Smooth muscle cell (in vitro differentiated cells): ENCODE measurements at regions not wholly inside any gene's neighbourhood (a gene's known extent, or its start where the extent isn't known, plus 50 kb on each side); places are given as distances from the start of the nearest gene placed in this dataset.

Experiments
- DNase-seq: peaks from one replicate; lab custom pipeline; 2025; ENCODE audit not compliant: unreplicated experiment; lab: John Stamatoyannopoulos, UW
- H2AFZ ChIP-seq: fragments of 200-600 bp; sonication (generic); 2 replicates; pipeline ENCODE4 v1.6.0; 2016; ENCODE audit warnings: antibody characterized with exemption, low read depth, mild to moderate bottlenecking
- H3F3A ChIP-seq: fragments of 200-600 bp; sonication (generic); 2 replicates; pipeline ENCODE4 v1.6.0; 2017; ENCODE audit warnings: antibody characterized with exemption, low read depth
- H3K27ac ChIP-seq: fragments of 200-600 bp; sonication (generic); 2 replicates; pipeline ENCODE4 v1.5.1; 2016; ENCODE audit warnings: low read depth, mild to moderate bottlenecking
- H3K27me3 ChIP-seq: fragments of 200-600 bp; sonication (generic); 2 replicates; pipeline ENCODE4 v1.6.1; 2016; ENCODE audit warnings: low read depth, mild to moderate bottlenecking
- H3K36me3 ChIP-seq: fragments of 200-600 bp; sonication (generic); 2 replicates; pipeline ENCODE4 v1.5.1; 2016; ENCODE audit warnings: low read depth
- H3K4me1 ChIP-seq: fragments of 200-600 bp; sonication (generic); 2 replicates; pipeline ENCODE4 v1.5.1; 2016; ENCODE audit warnings: low read depth
- H3K4me2 ChIP-seq: fragments of 200-600 bp; sonication (generic); 2 replicates; pipeline ENCODE4 v1.6.0; 2016; ENCODE audit warnings: mild to moderate bottlenecking
- H3K4me3 ChIP-seq: fragments of 200-600 bp; sonication (generic); 2 replicates; pipeline ENCODE4 v1.5.1; 2016; ENCODE audit warnings: mild to moderate bottlenecking
- H3K79me2 ChIP-seq: fragments of 200-600 bp; sonication (generic); 2 replicates; pipeline ENCODE4 v1.6.0; 2016; ENCODE audit warnings: low read depth, mild to moderate bottlenecking
- H3K9ac ChIP-seq: fragments of 200-600 bp; sonication (generic); 2 replicates; pipeline ENCODE4 v1.6.0; 2016; ENCODE audit warnings: low read depth
- H3K9me3 ChIP-seq: fragments of 200-600 bp; sonication (generic); replicated peaks from 2 replicates; pipeline ENCODE4 v1.5.1; 2016; ENCODE audit warnings: low read depth
- H4K20me1 ChIP-seq: fragments of 200-600 bp; sonication (generic); 2 replicates; pipeline ENCODE4 v1.6.0; 2016; ENCODE audit warnings: low read depth
- WGBS: methylation state at CpG from one replicate; pipeline ENCODE4 v1.1.7; 2016; ENCODE audit warnings: low lambda C conversion rate; 5-methylcytosine and 5-hydroxymethylcytosine counted together
- TF ChIP-seq, protein P1 (sequence below): fragments of 200-600 bp; sonication (generic); IDR thresholded peaks from 2 replicates; pipeline ENCODE4 v1.5.1; 2017; ENCODE audit warnings: borderline replicate concordance, mild to moderate bottlenecking, antibody characterized with exemption; ENCODE audit not compliant: insufficient read depth, poor library complexity, severe bottlenecking

DNA sequence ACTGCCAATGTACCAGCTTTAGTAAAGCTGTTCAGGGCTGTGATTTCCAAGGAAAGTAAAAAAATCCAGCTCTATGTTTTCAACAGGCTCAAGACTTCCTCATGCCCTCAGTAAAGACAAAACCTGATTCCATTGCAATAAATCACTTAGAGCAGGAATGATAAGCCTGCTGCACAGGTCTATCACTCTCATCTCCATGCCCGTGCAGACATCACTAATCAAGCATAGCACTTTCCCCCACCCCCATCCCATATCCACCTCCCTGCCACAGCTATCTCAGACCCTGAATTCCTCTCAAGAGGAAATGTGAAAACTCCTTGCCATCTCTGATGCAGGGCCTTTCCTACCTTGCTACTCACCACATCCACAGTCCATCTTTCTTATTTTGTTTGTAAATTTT, 554.9 kb downstream of the MAFB start:
- Histone ChIP-seq H3K9ac (no peak overlapping the region), H3K9me3 (no peaks in the 10 kb centered on the region)

DNA sequence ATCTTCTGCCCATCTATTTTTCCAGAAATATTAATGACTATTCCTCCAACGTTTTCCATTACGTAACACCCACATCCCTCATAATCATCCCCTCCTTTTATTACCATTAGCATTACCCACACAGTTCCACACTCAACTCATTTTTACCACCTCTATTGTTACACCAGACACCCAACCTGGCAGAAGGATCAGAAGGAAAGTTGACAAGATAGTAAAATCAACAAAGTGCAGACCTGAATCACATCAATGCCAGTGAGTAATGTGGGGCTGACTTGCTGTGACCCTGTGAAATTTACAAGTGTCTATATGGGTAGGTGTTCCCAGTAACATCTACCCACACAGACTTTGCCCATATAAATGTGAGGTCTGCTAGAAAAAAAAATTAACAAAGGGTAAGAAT, 568.2 kb downstream of the MAFB start:
- Histone ChIP-seq H3K4me3 (no peak overlapping the region), H3K36me3 (no peaks in the 10 kb centered on the region), H4K20me1 (no peaks in the 10 kb centered on the region), H3K79me2 (no peaks in the 10 kb centered on the region), H3K4me1 (no peaks in the 10 kb centered on the region), H3K27ac (no peak overlapping the region), H3K27me3 (peaks cover 10% of the 10 kb centered on the region), H3F3A (no peaks in the 10 kb centered on the region), H3K9ac (no peak overlapping the region), H2AFZ (no peak overlapping the region), H3K9me3 (no peaks in the 10 kb centered on the region), H3K4me2 (no peak overlapping the region)
- 89% methylated on average over 2 of the region's 2 CpGs for WGBS
- TF ChIP-seq, protein P1, sequence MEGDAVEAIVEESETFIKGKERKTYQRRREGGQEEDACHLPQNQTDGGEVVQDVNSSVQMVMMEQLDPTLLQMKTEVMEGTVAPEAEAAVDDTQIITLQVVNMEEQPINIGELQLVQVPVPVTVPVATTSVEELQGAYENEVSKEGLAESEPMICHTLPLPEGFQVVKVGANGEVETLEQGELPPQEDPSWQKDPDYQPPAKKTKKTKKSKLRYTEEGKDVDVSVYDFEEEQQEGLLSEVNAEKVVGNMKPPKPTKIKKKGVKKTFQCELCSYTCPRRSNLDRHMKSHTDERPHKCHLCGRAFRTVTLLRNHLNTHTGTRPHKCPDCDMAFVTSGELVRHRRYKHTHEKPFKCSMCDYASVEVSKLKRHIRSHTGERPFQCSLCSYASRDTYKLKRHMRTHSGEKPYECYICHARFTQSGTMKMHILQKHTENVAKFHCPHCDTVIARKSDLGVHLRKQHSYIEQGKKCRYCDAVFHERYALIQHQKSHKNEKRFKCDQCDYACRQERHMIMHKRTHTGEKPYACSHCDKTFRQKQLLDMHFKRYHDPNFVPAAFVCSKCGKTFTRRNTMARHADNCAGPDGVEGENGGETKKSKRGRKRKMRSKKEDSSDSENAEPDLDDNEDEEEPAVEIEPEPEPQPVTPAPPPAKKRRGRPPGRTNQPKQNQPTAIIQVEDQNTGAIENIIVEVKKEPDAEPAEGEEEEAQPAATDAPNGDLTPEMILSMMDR = no peak
- DNase-seq = no peak

More for the DNA sequence above, 554.9 kb downstream of the MAFB start:
- no peaks in the 10 kb centered on the region for H4K20me1 ChIP-seq
- no peak overlapping the region for H3K4me3 ChIP-seq
- H2AFZ ChIP-seq = no peak overlapping the region
- WGBS = 53% methylated on average over 1 of the region's 1 CpG
- no peak overlapping the region for H3K4me2 ChIP-seq
- no peak for DNase-seq
- no peaks in the 10 kb centered on the region for H3K36me3 ChIP-seq
- H3K27me3 ChIP-seq = no peaks in the 10 kb centered on the region
- H3K4me1 ChIP-seq = no peaks in the 10 kb centered on the region
- TF ChIP-seq, protein P1 = no peak
- H3F3A ChIP-seq = no peaks in the 10 kb centered on the region
- H3K79me2 ChIP-seq = no peaks in the 10 kb centered on the region
- no peak overlapping the region for H3K27ac ChIP-seq

DNA sequence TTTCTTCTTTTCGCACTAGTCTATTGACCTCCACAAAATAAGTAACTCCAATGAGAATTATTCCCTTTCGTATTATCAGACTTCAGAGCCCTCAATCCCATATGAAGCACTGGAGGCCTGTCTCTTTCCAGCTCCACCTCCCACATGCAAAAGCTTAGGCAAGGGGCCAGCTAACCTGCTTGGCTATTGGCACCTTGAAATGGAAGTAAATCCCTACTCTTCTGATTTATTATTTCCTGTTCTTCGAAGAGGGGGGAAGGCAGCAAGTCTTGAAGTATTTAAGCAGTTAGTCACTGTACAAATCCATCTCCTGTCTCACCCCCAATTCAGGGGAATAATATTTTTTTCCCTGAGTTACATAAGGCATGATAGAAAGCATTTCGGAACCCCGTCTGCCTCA, 577.8 kb downstream of the MAFB start:
- DNase-seq = no peak
- TF ChIP-seq, protein P1 = no peak
- Histone ChIP-seq H3K27ac (no peak overlapping the region), H3K4me3 (no peak overlapping the region), H3K4me1 (peaks cover 9% of the 10 kb centered on the region), H3K79me2 (no peaks in the 10 kb centered on the region), H3F3A (no peaks in the 10 kb centered on the region), H4K20me1 (no peaks in the 10 kb centered on the region), H3K36me3 (no peaks in the 10 kb centered on the region), H3K9ac (no peak overlapping the region), H2AFZ (no peak overlapping the region), H3K4me2 (no peak overlapping the region), H3K27me3 (no peaks in the 10 kb centered on the region), H3K9me3 (no peaks in the 10 kb centered on the region)
- 86% methylated on average over 5 of the region's 5 CpGs for WGBS

DNA sequence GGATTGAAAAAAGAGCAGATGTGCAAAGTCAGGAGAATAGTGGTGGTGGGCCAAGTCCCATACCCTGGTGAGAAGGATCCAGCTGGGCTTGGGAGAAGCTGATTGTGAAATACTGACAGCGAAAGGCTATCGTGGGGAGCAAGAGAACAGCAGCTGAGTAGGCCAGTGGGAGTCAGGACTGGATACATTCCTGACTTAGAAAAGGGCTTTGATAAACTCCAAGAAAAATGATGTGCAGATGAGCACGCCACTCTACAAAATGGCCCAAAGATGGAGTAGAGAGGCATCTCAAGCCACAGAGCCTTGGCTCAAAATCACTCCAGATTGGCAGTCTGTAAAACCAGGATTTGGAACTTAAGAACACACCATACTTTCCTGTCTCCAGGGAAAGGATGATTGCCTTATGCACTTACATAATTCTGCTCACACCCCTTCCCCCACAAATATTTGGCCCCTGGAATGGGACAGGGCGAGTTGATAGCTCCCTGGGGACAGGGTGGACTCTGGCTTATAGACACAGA, 578.7 kb downstream of the MAFB start:
- Histone ChIP-seq H3K4me2 (no peak overlapping the region), H3K36me3 (no peaks in the 10 kb centered on the region)
- TF ChIP-seq, protein P1 = no peak

More for the DNA sequence above, 578.7 kb downstream of the MAFB start:
- no peak overlapping the region for H3K27ac ChIP-seq
- H3K27me3 ChIP-seq = no peaks in the 10 kb centered on the region
- H3K79me2 ChIP-seq = no peaks in the 10 kb centered on the region
- H3F3A ChIP-seq = no peaks in the 10 kb centered on the region
- no peak overlapping the region for H3K4me3 ChIP-seq
- 89% methylated on average over 4 of the region's 4 CpGs for WGBS
- no peak overlapping the region for H2AFZ ChIP-seq
- H3K9me3 ChIP-seq = no peaks in the 10 kb centered on the region
- DNase-seq = no peak
- peaks cover 9% of the 10 kb centered on the region for H3K4me1 ChIP-seq
- H3K9ac ChIP-seq = no peak overlapping the region
- H4K20me1 ChIP-seq = no peaks in the 10 kb centered on the region
